Fibroblast of lung (primary cell): ENCODE measurements at regions not wholly inside any gene's neighbourhood (a gene's known extent, or its start where the extent isn't known, plus 50 kb on each side); places are given as distances from the start of the nearest gene placed in this dataset.

Experiments used
- DNase-seq, 2 donors: peaks; one replicate each; pipeline versions ENCODE4 v3.0.0 to v3.0.0-alpha.2; 2010; ENCODE audit warnings: low read depth in 2 of 2
- H2AFZ ChIP-seq: 2 replicates; pipeline ENCODE4 v1.5.1; 2012; ENCODE audit warnings: low read length, control low read depth, inconsistent platforms
- H3K27ac ChIP-seq: 2 replicates; pipeline ENCODE4 v1.5.1; 2011; ENCODE audit warnings: low read length, control low read depth; ENCODE audit not compliant: insufficient read depth
- H3K27me3 ChIP-seq: 2 replicates; pipeline ENCODE4 v1.5.1; 2011; ENCODE audit warnings: mild to moderate bottlenecking, low read length; ENCODE audit not compliant: control insufficient read depth, insufficient read depth
- H3K36me3 ChIP-seq: 2 replicates; pipeline ENCODE4 v1.5.1; 2011; ENCODE audit warnings: low read length; ENCODE audit not compliant: control insufficient read depth, insufficient read depth
- H3K4me1 ChIP-seq: 2 replicates; pipeline ENCODE4 v1.5.1; 2011; ENCODE audit warnings: low read length; ENCODE audit not compliant: control insufficient read depth, insufficient read depth; ENCODE audit errors: extremely low read depth
- H3K4me2 ChIP-seq: 2 replicates; pipeline ENCODE4 v1.5.1; 2011; ENCODE audit warnings: low read length, control low read depth; ENCODE audit not compliant: insufficient read depth; ENCODE audit errors: extremely low read depth
- H3K4me3 ChIP-seq, 4 experiments: fragments of 200-600 bp in 1 of 4; sonication (generic) in 1 of 4; replicated peaks in 1 of 4; 2 replicates each; pipeline ENCODE4 v1.5.1; 2011 to 2016; ENCODE audit warnings: low read length in 4 of 4, low read depth in 3 of 4, mild to moderate bottlenecking in 3 of 4, control low read depth in 2 of 4, inconsistent platforms in 1 of 4, mixed read lengths in 1 of 4; ENCODE audit not compliant: insufficient read depth in 1 of 4; ENCODE audit errors: control extremely low read depth in 1 of 4
- H3K79me2 ChIP-seq: 2 replicates; pipeline ENCODE4 v1.5.1; 2012; ENCODE audit warnings: mild to moderate bottlenecking, low read length, inconsistent platforms; ENCODE audit not compliant: control insufficient read depth, insufficient read depth
- H3K9ac ChIP-seq: 2 replicates; pipeline ENCODE4 v1.5.1; 2011; ENCODE audit warnings: mild to moderate bottlenecking, low read length, control low read depth; ENCODE audit not compliant: insufficient read depth
- H3K9me3 ChIP-seq: 2 replicates; pipeline ENCODE4 v1.5.1; 2012; ENCODE audit warnings: low read depth, low read length; ENCODE audit not compliant: control insufficient read depth, insufficient read depth
- H4K20me1 ChIP-seq: 2 replicates; pipeline ENCODE4 v1.5.1; 2011; ENCODE audit warnings: low read length; ENCODE audit not compliant: control insufficient read depth, insufficient read depth; ENCODE audit errors: extremely low read depth
- EZH2 ChIP-seq: IDR thresholded peaks from 2 replicates; pipeline ENCODE4 v1.5.1; 2012; ENCODE audit warnings: low read length, control low read depth, mild to moderate bottlenecking; ENCODE audit errors: missing control alignments
- TF ChIP-seq, protein P1 (sequence below), 2 donors: IDR thresholded peaks in 1 of 2; conservative IDR thresholded peaks in 1 of 2; 1 replicate in 1 of 2; 2 replicates in 1 of 2; pipeline ENCODE4 v1.5.1; 2011 to 2012; ENCODE audit warnings: low read length in 2 of 2, control low read depth in 1 of 2, inconsistent platforms in 1 of 2, low read depth in 1 of 2, mild to moderate bottlenecking in 1 of 2

DNA sequence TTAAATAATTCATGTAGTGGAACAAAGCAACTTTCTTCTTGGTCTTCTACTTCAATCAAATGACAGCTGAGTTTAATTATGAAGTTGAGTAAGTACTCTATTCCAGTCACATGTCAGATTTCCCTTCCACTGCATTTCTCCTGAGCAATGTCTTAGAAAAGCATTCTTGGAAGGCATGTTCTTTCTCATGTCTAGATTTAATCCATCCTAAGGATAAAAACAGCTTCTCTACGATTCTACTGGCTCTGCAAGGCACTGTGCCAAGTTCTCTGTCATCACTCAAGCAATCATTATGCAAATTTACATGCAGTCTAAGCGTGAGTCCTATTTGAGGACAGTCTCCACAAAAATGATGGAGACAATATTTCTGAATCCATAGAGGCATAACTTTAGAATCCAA lies 142.4 kb downstream of the YIPF5 start:
- no peaks in the 10 kb centered on the region for H3K27me3 ChIP-seq
- no peaks in the 10 kb centered on the region for H3K9me3 ChIP-seq
- no peaks in the 10 kb centered on the region for H3K36me3 ChIP-seq
- DNase-seq: peak; percentile 68 to 76
- peaks cover 11% of the 10 kb centered on the region for H3K4me1 ChIP-seq
- no peaks in the 10 kb centered on the region for H3K79me2 ChIP-seq
- H3K4me2 ChIP-seq: peak overlapping the region; percentile 30
- peak overlapping the region; percentile 52 for H3K27ac ChIP-seq
- H3K9ac ChIP-seq: no peak overlapping the region
- H3K4me3 ChIP-seq: peak overlapping the region in 1 of 4 experiments; percentile 5
- no peaks in the 10 kb centered on the region for H4K20me1 ChIP-seq
- peak overlapping the region; percentile 43 for H2AFZ ChIP-seq
- TF ChIP-seq, protein P1, sequence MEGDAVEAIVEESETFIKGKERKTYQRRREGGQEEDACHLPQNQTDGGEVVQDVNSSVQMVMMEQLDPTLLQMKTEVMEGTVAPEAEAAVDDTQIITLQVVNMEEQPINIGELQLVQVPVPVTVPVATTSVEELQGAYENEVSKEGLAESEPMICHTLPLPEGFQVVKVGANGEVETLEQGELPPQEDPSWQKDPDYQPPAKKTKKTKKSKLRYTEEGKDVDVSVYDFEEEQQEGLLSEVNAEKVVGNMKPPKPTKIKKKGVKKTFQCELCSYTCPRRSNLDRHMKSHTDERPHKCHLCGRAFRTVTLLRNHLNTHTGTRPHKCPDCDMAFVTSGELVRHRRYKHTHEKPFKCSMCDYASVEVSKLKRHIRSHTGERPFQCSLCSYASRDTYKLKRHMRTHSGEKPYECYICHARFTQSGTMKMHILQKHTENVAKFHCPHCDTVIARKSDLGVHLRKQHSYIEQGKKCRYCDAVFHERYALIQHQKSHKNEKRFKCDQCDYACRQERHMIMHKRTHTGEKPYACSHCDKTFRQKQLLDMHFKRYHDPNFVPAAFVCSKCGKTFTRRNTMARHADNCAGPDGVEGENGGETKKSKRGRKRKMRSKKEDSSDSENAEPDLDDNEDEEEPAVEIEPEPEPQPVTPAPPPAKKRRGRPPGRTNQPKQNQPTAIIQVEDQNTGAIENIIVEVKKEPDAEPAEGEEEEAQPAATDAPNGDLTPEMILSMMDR (conservative IDR thresholded peaks at IDR 0.05 in 1 of 2, IDR thresholded peaks at IDR 0.05 in 1 of 2; ENCODE audit: low read depth in 1 of 2, low read length in 2 of 2): no peak
- no peak for TF ChIP-seq EZH2

DNA sequence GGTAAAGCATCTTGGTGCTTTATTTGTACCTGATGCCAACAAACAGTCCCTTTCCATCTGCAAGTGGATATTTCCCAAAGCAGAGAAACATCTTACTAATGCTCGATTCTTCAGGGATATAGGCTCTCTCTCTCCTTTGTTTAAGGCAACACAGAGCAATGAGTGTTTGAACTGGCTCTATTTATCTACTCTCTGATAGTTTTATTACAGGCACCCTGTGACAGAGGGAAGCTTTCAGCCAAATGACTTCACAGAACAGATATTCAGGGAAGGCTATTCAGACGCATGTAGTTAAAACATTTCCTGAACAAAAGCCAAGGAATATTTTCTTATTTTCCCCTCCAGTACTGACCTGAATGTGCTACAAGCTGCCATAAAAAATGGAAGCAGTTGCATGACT lies 141.8 kb downstream of the YIPF5 start:
- peak; percentile 75 to 92 for DNase-seq
- peak overlapping the region; percentile 43 for H2AFZ ChIP-seq
- TF ChIP-seq EZH2: no peak
- TF ChIP-seq, protein P1 (conservative IDR thresholded peaks at IDR 0.05 in 1 of 2, IDR thresholded peaks at IDR 0.05 in 1 of 2; ENCODE audit: low read depth in 1 of 2, low read length in 2 of 2): no peak
- peak overlapping the region; percentile 52 for H3K27ac ChIP-seq
- peak overlapping the region; percentile 30 for H3K4me2 ChIP-seq
- H3K4me3 ChIP-seq: peak overlapping the region in 1 of 4 experiments; percentile 5
- no peaks in the 10 kb centered on the region for H3K9me3 ChIP-seq
- H3K36me3 ChIP-seq: no peaks in the 10 kb centered on the region
- H4K20me1 ChIP-seq: no peaks in the 10 kb centered on the region
- no peaks in the 10 kb centered on the region for H3K27me3 ChIP-seq
- H3K9ac ChIP-seq: no peak overlapping the region
- H3K79me2 ChIP-seq: no peaks in the 10 kb centered on the region
- peaks cover 11% of the 10 kb centered on the region for H3K4me1 ChIP-seq

DNA sequence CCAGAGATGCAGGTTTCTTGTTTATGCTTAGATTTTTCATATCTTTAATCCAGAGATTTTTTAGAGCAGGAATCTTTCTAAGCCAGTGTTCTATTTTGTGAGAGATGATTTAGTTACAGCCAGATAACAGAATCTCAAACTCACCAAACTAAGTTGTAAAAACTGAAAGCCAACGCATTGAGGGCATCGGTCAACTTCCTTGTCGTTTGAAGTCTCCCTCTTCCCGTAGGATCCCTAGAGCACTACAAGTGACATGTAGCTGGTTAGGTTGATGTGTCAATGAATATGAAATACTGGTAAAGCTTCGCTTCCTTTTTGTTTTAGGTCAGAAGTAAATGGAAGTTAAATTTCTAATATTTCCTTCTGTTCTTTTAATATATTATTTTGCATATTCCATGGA lies 139.6 kb downstream of the YIPF5 start:
- Histone ChIP-seq H3K9me3 (no peaks in the 10 kb centered on the region), H3K79me2 (no peaks in the 10 kb centered on the region), H3K4me3 (no peak overlapping the region), H3K9ac (no peak overlapping the region), H3K27me3 (no peaks in the 10 kb centered on the region), H4K20me1 (no peaks in the 10 kb centered on the region), H2AFZ (peak overlapping the region; percentile 19), H3K4me1 (peaks cover 11% of the 10 kb centered on the region), H3K27ac (no peak overlapping the region), H3K36me3 (no peaks in the 10 kb centered on the region), H3K4me2 (no peak overlapping the region)
- TF ChIP-seq, protein P1 (conservative IDR thresholded peaks at IDR 0.05 in 1 of 2, IDR thresholded peaks at IDR 0.05 in 1 of 2; ENCODE audit: low read depth in 1 of 2, low read length in 2 of 2): no peak
- no peak for TF ChIP-seq EZH2
- DNase-seq: no peak
